HepG2 (cell line): ENCODE measurements at regions not wholly inside any gene's neighbourhood (a gene's known extent, or its start where the extent isn't known, plus 50 kb on each side); places are given as distances from the start of the nearest gene placed in this dataset.

Experiments used
- IRF2 ChIP-seq: IDR thresholded peaks from 2 replicates; pipeline ENCODE4 v1.6.1; 2018; ENCODE audit warnings: missing genetic modification reagents, missing compliant biosample characterization
- KDM5A ChIP-seq: fragments of 200-600 bp; sonication (generic); IDR thresholded peaks from 2 replicates; pipeline ENCODE4 v1.7.0; 2018; ENCODE audit warnings: antibody characterized with exemption, mild to moderate bottlenecking, low read length, borderline replicate concordance
- RBM39 ChIP-seq: fragments of 200-400 bp; formaldehyde crosslinking; IDR thresholded peaks from one replicate; pipeline ENCODE4 v1.6.1; 2018; ENCODE audit warnings: antibody characterized with exemption, mild to moderate bottlenecking, low read depth, low read length; ENCODE audit not compliant: poor library complexity, severe bottlenecking
- TAF15 ChIP-seq: fragments of 200-400 bp; formaldehyde crosslinking; IDR thresholded peaks from one replicate; pipeline ENCODE4 v1.6.1; 2018; ENCODE audit warnings: mild to moderate bottlenecking, low read depth, low read length; ENCODE audit not compliant: poor library complexity, severe bottlenecking
- TCF7 ChIP-seq: sonication (generic); IDR thresholded peaks from 2 replicates; pipeline ENCODE4 v1.6.1; 2016; ENCODE audit warnings: antibody characterized with exemption, low read depth
- U2AF1 ChIP-seq: fragments of 200-400 bp; formaldehyde crosslinking; optimal IDR thresholded peaks from 2 replicates; pipeline ENCODE3; 2017; ENCODE audit warnings: mild to moderate bottlenecking, low read depth, low read length
- ZNF101 ChIP-seq: sonication (generic); formaldehyde crosslinking; IDR thresholded peaks from 2 replicates; pipeline ENCODE4 v1.4.0; 2020; ENCODE audit warnings: mild to moderate bottlenecking, low read depth, missing genetic modification reagents, borderline replicate concordance
- ZNF143 ChIP-seq: sonication (generic); formaldehyde crosslinking; IDR thresholded peaks from 2 replicates; pipeline ENCODE4 v1.4.0; 2020; ENCODE audit warnings: missing genetic modification reagents
- ZNF232 ChIP-seq: sonication (generic); formaldehyde crosslinking; IDR thresholded peaks from 2 replicates; pipeline ENCODE4 v1.4.0; 2020; ENCODE audit warnings: missing genetic modification reagents, borderline replicate concordance
- ZNF251 ChIP-seq: sonication (generic); formaldehyde crosslinking; IDR thresholded peaks from 2 replicates; pipeline ENCODE4 v1.9.0; 2021; ENCODE audit warnings: mild to moderate bottlenecking, missing genetic modification reagents
- ZNF317 ChIP-seq: sonication (generic); formaldehyde crosslinking; IDR thresholded peaks from 2 replicates; pipeline ENCODE4 v1.5.0; 2020; ENCODE audit warnings: mild to moderate bottlenecking, missing genetic modification reagents
- ZNF839 ChIP-seq: sonication (generic); formaldehyde crosslinking; IDR thresholded peaks from 2 replicates; pipeline ENCODE4 v1.4.0; 2020; ENCODE audit warnings: missing genetic modification reagents, mild to moderate bottlenecking, borderline replicate concordance
- ZSCAN9 ChIP-seq: IDR thresholded peaks from 2 replicates; pipeline ENCODE4 v1.6.1; 2016; ENCODE audit warnings: borderline replicate concordance
- TF ChIP-seq, protein P1 (sequence below): sonication (generic); formaldehyde crosslinking; IDR thresholded peaks from 2 replicates; pipeline ENCODE4 v1.8.0; 2022; ENCODE audit warnings: missing genetic modification reagents, mild to moderate bottlenecking, inconsistent platforms, borderline replicate concordance
- TF ChIP-seq, protein P2 (sequence below): IDR thresholded peaks from 2 replicates; pipeline ENCODE4 v1.6.1; 2016; ENCODE audit warnings: missing genetic modification reagents, missing compliant biosample characterization
- TF ChIP-seq, protein P3 (sequence below): sonication (generic); formaldehyde crosslinking; IDR thresholded peaks from 2 replicates; pipeline ENCODE4 v1.8.0; 2023; ENCODE audit warnings: mild to moderate bottlenecking, missing genetic modification reagents
- TF ChIP-seq, protein P4 (sequence below): sonication (generic); formaldehyde crosslinking; IDR thresholded peaks from one replicate; pipeline ENCODE4 v1.5.1; 2020; ENCODE audit warnings: mild to moderate bottlenecking, missing genetic modification reagents; ENCODE audit errors: not compliant biosample characterization

DNA sequence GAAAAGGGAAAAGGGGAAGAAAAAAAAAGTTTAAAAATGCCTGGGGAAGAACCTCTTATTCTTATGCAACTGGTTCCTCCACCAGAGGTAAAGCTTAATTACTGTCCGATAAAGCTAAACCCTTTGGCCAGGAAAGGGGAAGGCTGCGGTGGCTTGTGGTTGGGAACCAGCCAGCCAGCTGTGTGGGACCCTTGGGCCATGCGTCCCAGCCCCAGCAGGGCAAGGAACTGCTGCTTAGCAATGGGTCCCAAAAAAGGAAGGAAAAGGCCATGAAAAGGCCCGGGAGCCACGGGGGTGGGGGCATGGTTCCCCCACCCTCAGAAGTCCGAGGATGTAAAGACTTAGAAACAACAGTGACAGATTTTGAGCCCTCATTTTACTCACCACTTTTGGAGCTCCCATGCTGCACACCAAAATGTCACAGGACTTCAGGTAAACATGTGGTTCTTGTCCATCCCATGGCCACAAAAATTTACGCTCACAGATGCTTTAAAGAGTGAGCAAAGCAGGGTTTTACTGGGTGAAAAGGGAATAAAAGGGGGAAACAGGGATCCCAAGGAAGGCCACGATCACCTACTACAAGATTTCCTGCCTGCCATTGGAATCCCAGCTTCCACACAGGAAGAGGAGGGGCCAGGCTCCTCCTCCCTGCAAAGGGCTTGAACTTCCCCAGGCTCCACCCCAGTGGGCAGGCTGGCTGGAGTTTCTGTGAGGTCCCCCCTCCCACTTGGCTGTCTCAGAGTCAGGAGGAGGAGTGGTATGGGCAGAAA is 1234.7 kb upstream of the GJE1 start (continued):
- TF ChIP-seq RBM39, result no peak
- no peak for TF ChIP-seq TAF15
- no peak for TF ChIP-seq KDM5A
- TF ChIP-seq ZNF143 (CRISPR knock-in tag), result peak; percentile 53; the same call in 1 of the 2 replicates
- TF ChIP-seq, protein P1, sequence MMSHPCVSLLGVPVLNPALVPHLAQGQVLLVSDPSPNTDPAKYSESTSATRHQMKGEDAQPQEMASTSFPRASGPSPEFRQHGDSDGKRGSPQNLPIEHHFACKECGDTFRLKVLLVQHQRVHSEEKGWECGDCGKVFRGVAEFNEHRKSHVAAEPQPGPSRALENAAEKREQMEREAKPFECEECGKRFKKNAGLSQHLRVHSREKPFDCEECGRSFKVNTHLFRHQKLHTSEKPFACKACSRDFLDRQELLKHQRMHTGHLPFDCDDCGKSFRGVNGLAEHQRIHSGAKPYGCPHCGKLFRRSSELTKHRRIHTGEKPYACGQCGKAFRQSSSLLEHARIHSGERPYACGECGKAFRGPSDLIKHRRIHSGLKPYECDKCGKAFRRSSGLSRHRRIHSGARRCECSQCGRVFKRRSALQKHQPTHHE (CRISPR knock-in tag), result 0 out of 2 replicates have a peak, but pooled peaks have one; percentile 30
- no peak for TF ChIP-seq ZNF251
- peak; percentile 54 for TF ChIP-seq ZNF317
- TF ChIP-seq ZNF232, result peak; percentile 63; the same call in 1 of the 2 replicates
- TF ChIP-seq ZSCAN9 (CRISPR knock-in tag), result peak; percentile 77
- TF ChIP-seq, protein P2, sequence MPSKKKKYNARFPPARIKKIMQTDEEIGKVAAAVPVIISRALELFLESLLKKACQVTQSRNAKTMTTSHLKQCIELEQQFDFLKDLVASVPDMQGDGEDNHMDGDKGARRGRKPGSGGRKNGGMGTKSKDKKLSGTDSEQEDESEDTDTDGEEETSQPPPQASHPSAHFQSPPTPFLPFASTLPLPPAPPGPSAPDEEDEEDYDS (CRISPR knock-in tag), result peak; percentile 62; the same call in 1 of the 2 replicates
- no peak for TF ChIP-seq ZNF101 (CRISPR knock-in tag)
- no peak for TF ChIP-seq ZNF839
- 0 out of 2 replicates have a peak, but pooled peaks have one; percentile 48 for TF ChIP-seq IRF2 (CRISPR knock-in tag)
- no peak for TF ChIP-seq TCF7
- TF ChIP-seq, protein P3, sequence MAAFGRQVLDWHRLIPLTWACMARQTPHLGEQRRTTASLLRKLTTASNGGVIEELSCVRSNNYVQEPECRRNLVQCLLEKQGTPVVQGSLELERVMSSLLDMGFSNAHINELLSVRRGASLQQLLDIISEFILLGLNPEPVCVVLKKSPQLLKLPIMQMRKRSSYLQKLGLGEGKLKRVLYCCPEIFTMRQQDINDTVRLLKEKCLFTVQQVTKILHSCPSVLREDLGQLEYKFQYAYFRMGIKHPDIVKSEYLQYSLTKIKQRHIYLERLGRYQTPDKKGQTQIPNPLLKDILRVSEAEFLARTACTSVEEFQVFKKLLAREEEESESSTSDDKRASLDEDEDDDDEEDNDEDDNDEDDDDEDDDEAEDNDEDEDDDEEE (CRISPR knock-in tag), result peak; percentile 67; the same call in 1 of the 2 replicates
- TF ChIP-seq, protein P4, sequence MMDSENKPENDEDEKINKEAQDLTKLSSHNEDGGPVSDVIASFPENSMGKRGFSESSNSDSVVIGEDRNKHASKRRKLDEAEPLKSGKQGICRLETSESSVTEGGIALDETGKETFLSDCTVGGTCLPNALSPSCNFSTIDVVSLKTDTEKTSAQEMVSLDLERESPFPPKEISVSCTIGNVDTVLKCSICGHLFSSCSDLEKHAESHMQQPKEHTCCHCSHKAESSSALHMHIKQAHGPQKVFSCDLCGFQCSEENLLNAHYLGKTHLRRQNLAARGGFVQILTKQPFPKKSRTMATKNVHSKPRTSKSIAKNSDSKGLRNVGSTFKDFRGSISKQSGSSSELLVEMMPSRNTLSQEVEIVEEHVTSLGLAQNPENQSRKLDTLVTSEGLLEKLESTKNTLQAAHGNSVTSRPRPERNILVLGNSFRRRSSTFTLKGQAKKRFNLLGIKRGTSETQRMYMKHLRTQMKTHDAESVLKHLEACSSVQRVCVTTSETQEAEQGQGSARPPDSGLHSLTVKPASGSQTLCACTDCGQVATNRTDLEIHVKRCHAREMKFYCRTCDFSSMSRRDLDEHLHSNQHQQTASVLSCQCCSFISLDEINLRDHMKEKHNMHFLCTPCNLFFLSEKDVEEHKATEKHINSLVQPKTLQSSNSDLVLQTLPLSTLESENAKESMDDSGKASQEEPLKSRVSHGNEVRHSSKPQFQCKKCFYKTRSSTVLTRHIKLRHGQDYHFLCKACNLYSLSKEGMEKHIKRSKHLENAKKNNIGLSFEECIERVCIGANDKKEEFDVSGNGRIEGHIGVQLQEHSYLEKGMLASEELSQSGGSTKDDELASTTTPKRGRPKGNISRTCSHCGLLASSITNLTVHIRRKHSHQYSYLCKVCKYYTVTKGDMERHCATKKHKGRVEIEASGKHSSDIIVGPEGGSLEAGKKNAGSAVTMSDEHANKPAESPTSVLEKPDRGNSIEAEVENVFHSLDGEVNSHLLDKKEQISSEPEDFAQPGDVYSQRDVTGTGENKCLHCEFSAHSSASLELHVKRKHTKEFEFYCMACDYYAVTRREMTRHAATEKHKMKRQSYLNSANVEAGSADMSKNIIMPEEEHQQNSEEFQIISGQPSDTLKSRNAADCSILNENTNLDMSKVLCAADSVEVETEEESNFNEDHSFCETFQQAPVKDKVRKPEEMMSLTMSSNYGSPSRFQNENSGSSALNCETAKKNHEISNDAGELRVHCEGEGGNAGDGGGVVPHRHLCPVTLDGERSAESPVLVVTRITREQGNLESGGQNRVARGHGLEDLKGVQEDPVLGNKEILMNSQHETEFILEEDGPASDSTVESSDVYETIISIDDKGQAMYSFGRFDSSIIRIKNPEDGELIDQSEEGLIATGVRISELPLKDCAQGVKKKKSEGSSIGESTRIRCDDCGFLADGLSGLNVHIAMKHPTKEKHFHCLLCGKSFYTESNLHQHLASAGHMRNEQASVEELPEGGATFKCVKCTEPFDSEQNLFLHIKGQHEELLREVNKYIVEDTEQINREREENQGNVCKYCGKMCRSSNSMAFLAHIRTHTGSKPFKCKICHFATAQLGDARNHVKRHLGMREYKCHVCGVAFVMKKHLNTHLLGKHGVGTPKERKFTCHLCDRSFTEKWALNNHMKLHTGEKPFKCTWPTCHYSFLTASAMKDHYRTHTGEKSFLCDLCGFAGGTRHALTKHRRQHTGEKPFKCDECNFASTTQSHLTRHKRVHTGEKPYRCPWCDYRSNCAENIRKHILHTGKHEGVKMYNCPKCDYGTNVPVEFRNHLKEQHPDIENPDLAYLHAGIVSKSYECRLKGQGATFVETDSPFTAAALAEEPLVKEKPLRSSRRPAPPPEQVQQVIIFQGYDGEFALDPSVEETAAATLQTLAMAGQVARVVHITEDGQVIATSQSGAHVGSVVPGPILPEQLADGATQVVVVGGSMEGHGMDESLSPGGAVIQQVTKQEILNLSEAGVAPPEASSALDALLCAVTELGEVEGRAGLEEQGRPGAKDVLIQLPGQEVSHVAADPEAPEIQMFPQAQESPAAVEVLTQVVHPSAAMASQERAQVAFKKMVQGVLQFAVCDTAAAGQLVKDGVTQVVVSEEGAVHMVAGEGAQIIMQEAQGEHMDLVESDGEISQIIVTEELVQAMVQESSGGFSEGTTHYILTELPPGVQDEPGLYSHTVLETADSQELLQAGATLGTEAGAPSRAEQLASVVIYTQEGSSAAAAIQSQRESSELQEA (CRISPR knock-in tag), result peak; percentile 30
- no peak for TF ChIP-seq U2AF1
